OCI-LY7 (cell line): ENCODE measurements at regions not wholly inside any gene's neighbourhood (a gene's known extent, or its start where the extent isn't known, plus 50 kb on each side); places are given as distances from the start of the nearest gene placed in this dataset.

Source experiments
- BruUV-seq: library from RNA; stranded (reverse); fragments of 400-500 nt; replicated peaks from 2 replicates; lab custom pipeline; 2021; lab: Mats Ljungman, UMichigan
- CTCF ChIA-PET: fragments of 300-600 bp; sonication (Branson Sonifier 250); formaldehyde crosslinking; loops from one replicate; lab custom pipeline; 2022; ENCODE audit warnings: antibody characterized with exemption; ENCODE audit not compliant: unreplicated experiment; lab: Charles Lee
- POLR2A ChIA-PET: fragments of 300-600 bp; sonication (Branson Sonifier 250); formaldehyde crosslinking; loops from one replicate; lab custom pipeline; 2022; ENCODE audit warnings: antibody characterized with exemption; lab: Charles Lee
- DNase-seq: peaks from one replicate; pipeline ENCODE4 v3.0.0-alpha.2; 2015; ENCODE audit warnings: low spot score
- H2AFZ ChIP-seq: fragments of 200-600 bp; sonication (generic), shearing (Covaris generic); 2 replicates; pipeline ENCODE4 v1.6.1; 2014; ENCODE audit warnings: mild to moderate bottlenecking, antibody characterized with exemption, low read length, moderate library complexity
- H3K27ac ChIP-seq: fragments of 200-600 bp; sonication (generic); 2 replicates; pipeline ENCODE4 v1.5.1; 2014; ENCODE audit warnings: mixed run types, low read depth, mild to moderate bottlenecking, moderate library complexity, low read length, inconsistent platforms; ENCODE audit not compliant: poor library complexity, severe bottlenecking
- H3K36me3 ChIP-seq: fragments of 200-600 bp; sonication (generic); 2 replicates; pipeline ENCODE4 v1.6.1; 2014; ENCODE audit warnings: mild to moderate bottlenecking, antibody characterized with exemption, low read length, moderate library complexity, mixed read lengths; ENCODE audit not compliant: insufficient read depth
- H3K4me1 ChIP-seq: fragments of 200-600 bp; sonication (generic); 2 replicates; pipeline ENCODE4 v1.5.1; 2014; ENCODE audit warnings: mild to moderate bottlenecking, low read length; ENCODE audit not compliant: insufficient read depth, poor library complexity, severe bottlenecking
- H3K4me2 ChIP-seq: fragments of 200-600 bp; sonication (generic); 2 replicates; pipeline ENCODE4 v1.6.1; 2014; ENCODE audit warnings: mild to moderate bottlenecking, low read length
- H3K4me3 ChIP-seq: fragments of 200-600 bp; sonication (generic); 2 replicates; pipeline ENCODE4 v1.5.1; 2014; ENCODE audit warnings: mild to moderate bottlenecking, low read depth, low read length; ENCODE audit not compliant: poor library complexity, severe bottlenecking
- H3K79me2 ChIP-seq: fragments of 200-600 bp; sonication (generic); 2 replicates; pipeline ENCODE4 v1.6.1; 2016; ENCODE audit warnings: low read depth, mild to moderate bottlenecking, low read length, moderate library complexity, mixed read lengths; ENCODE audit not compliant: insufficient read depth
- H3K9me2 ChIP-seq: fragments of 200-600 bp; sonication (generic); 2 replicates; pipeline ENCODE4 v1.6.1; 2016; ENCODE audit warnings: mild to moderate bottlenecking, low read length, mixed read lengths; ENCODE audit not compliant: insufficient read depth
- H3K9me3 ChIP-seq: fragments of 200-600 bp; sonication (generic); 2 replicates; pipeline ENCODE4 v1.6.1; 2014; ENCODE audit warnings: mild to moderate bottlenecking, mixed run types, low read length, mixed read lengths
- H4K20me1 ChIP-seq: fragments of 200-600 bp; sonication (generic); 2 replicates; pipeline ENCODE4 v1.6.1; 2014; ENCODE audit warnings: mild to moderate bottlenecking, antibody characterized with exemption, low read length, moderate library complexity, mixed read lengths; ENCODE audit not compliant: insufficient read depth
- CTCF ChIP-seq: fragments of 200-600 bp; sonication (generic); conservative IDR thresholded peaks from 2 replicates; pipeline ENCODE4 v1.5.1; 2014; ENCODE audit warnings: mild to moderate bottlenecking, antibody characterized with exemption, low read length, moderate library complexity, mixed read lengths
- EZH2phosphoT487 ChIP-seq: fragments of 200-600 bp; sonication (generic); IDR thresholded peaks from 2 replicates; pipeline ENCODE4 v1.6.1; 2018; ENCODE audit warnings: low read depth, borderline replicate concordance, mild to moderate bottlenecking, mixed run types, antibody characterized with exemption, low read length, moderate library complexity, mixed read lengths
- intact Hi-C: fragments of 100-400 bp; cut with micrococcal nuclease; formaldehyde crosslinking; loops from one replicate; pipeline ENCODE4 v1.10.0; 2022; ENCODE audit not compliant: unreplicated experiment

DNA sequence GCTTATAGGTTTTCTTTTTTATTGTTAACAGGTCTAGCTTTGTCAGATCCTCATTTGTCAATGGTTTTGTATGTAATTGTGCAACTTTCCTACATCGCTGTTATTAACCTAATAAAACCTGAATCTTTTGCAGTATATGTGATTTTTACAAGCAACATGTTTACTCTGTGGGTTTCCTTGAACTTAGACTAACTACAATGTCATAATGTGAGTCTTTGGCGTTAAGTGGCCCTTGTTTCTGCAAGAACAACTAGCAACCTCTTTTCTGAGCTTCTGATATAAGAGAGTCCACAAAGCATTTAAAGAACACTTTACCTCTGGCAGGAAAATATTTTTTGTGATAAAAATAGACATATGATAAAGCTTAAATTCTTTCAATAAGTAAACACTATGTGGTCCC is 230.3 kb upstream of the CFAP20DC start:
- no peak for DNase-seq
- H3K4me1 ChIP-seq, result no peaks in the 10 kb centered on the region
- TF ChIP-seq EZH2phosphoT487, result no peak
- TF ChIP-seq CTCF, result no peak
- ChIA-PET POLR2A (interaction anchor here (0.6 to 0.8 kb wide), 2 partner anchors 18 to 36 kb away, joined by 3 read pairs; no protein-coding TSS in a partner anchor), CTCF (no interaction called here)
- H3K4me3 ChIP-seq, result no peak overlapping the region
- no peaks in the 10 kb centered on the region for H3K9me2 ChIP-seq
- no peaks in the 10 kb centered on the region for H3K36me3 ChIP-seq
- intact Hi-C loops, result no loop called here
- no TSS peak for BruUV-seq
- H3K79me2 ChIP-seq, result no peaks in the 10 kb centered on the region
- no peak overlapping the region for H2AFZ ChIP-seq
- H4K20me1 ChIP-seq, result no peaks in the 10 kb centered on the region
- H3K9me3 ChIP-seq, result no peaks in the 10 kb centered on the region
- H3K4me2 ChIP-seq, result no peak overlapping the region
- H3K27ac ChIP-seq, result no peak overlapping the region

GRCh38 chr3:59277816-59278215 is 228.0 kb upstream of the CFAP20DC start:
- H4K20me1 ChIP-seq, result no peaks in the 10 kb centered on the region
- no peaks in the 10 kb centered on the region for H3K9me2 ChIP-seq
- H3K36me3 ChIP-seq, result no peaks in the 10 kb centered on the region
- TF ChIP-seq EZH2phosphoT487 (no peak), CTCF (no peak)
- H3K4me1 ChIP-seq, result no peaks in the 10 kb centered on the region
- ChIA-PET CTCF (interaction anchor here (0.6 kb wide), 1 partner anchor 647 kb away, joined by 3 read pairs; no protein-coding TSS in a partner anchor), POLR2A (interaction anchor here (1.1 kb wide), 1 partner anchor 9 kb away, joined by 3 read pairs; no protein-coding TSS in a partner anchor)
- H3K79me2 ChIP-seq, result no peaks in the 10 kb centered on the region
- DNase-seq, result no peak
- no peak overlapping the region for H3K4me2 ChIP-seq
- H3K9me3 ChIP-seq, result no peaks in the 10 kb centered on the region
- H3K27ac ChIP-seq, result no peak overlapping the region
- BruUV-seq, result no TSS peak
- H3K4me3 ChIP-seq, result no peak overlapping the region
- intact Hi-C loops, result no loop called here
- H2AFZ ChIP-seq, result no peak overlapping the region

DNA sequence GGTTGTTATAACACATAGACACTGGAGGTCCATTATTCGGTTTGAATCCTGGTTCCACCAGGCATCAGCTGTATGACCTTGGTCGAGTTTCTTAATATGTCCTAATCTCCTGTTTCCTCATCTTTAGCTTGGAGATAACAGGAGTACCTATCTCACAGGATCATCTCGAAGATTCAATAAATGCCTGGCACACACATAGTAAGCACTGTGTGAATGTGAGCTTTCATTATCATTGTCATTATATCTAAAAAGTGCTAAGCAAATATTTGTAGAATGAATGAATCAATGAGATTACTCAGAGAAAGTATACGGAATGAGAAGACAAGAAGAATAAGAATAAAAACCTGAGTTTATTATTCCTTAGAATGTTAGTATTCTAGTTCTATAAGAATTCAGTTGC is 227.4 kb upstream of the CFAP20DC start:
- H3K9me3 ChIP-seq, result no peaks in the 10 kb centered on the region
- DNase-seq, result no peak
- no peak overlapping the region for H3K27ac ChIP-seq
- no peaks in the 10 kb centered on the region for H4K20me1 ChIP-seq
- BruUV-seq, result no TSS peak
- H3K4me1 ChIP-seq, result no peaks in the 10 kb centered on the region
- ChIA-PET POLR2A (interaction anchor here (1.1 kb wide), 1 partner anchor 9 kb away, joined by 3 read pairs; no protein-coding TSS in a partner anchor), CTCF (no interaction called here)
- H3K4me3 ChIP-seq, result no peak overlapping the region
- no peaks in the 10 kb centered on the region for H3K79me2 ChIP-seq
- no peaks in the 10 kb centered on the region for H3K9me2 ChIP-seq
- H3K36me3 ChIP-seq, result no peaks in the 10 kb centered on the region
- no peak overlapping the region for H2AFZ ChIP-seq
- TF ChIP-seq EZH2phosphoT487 (no peak), CTCF (no peak)
- intact Hi-C loops, result no loop called here
- no peak overlapping the region for H3K4me2 ChIP-seq
